GM12892 (cell line): ENCODE measurements at regions not wholly inside any gene's neighbourhood (a gene's known extent, or its start where the extent isn't known, plus 50 kb on each side); places are given as distances from the start of the nearest gene placed in this dataset.

ENCODE experiments used
- POLR2A ChIP-seq: IDR thresholded peaks from 2 replicates; pipeline ENCODE4 v1.6.1; 2011; ENCODE audit warnings: low read depth, low read length, control low read depth
- TAF1 ChIP-seq: IDR thresholded peaks from 2 replicates; pipeline ENCODE4 v1.6.1; 2011; ENCODE audit warnings: low read depth, mild to moderate bottlenecking, control low read depth, low read length, borderline replicate concordance

DNA sequence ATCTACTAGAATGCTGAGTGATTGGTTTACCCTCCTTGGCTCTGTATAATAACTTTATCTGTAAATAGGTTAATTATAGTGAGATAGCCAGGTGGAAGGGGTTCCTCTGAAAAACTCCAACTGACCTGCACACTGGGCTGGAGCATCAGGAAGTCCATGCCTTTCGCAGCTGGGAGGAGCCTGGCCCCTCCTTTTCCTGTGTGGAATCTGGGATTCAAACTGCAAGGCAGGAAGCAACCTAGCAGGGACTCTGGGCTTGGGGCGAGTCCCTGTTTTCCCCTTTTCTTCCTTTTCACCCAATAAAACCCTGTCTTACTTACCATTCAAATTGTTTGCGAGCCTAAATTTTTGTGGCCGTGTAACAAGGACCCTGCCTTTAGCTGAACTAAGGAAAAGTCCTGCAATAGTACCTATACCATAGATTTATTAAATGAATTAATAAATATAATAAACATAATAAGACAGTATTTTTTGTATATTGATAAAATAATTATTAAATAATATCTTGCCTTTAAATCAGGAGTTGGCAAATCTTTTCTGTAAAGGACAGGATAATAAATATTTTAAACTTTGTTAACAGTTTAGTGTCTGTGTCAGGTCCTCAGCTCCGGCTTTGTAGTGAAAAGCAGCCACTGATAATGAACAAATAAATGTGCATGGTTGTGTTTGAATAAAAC is 406.2 kb upstream of the MMS22L start:
- TF ChIP-seq POLR2A (no peak), TAF1 (no peak)
